H1 (cell line): ENCODE measurements at regions not wholly inside any gene's neighbourhood (a gene's known extent, or its start where the extent isn't known, plus 50 kb on each side); places are given as distances from the start of the nearest gene placed in this dataset.

Experiments
- CTCF ChIA-PET: fragments of 300-600 bp; sonication (Branson Sonifier 250); formaldehyde crosslinking; loops from one replicate; lab custom pipeline; 2021; ENCODE audit not compliant: partially characterized antibody; lab: Charles Lee
- POLR2A ChIA-PET: fragments of 300-600 bp; sonication (Branson Sonifier 250); formaldehyde crosslinking; loops from one replicate; lab custom pipeline; 2021; ENCODE audit warnings: inconsistent platforms; ENCODE audit not compliant: partially characterized antibody; lab: Charles Lee
- DNase-seq, 2 experiments: peaks; one replicate each; pipeline versions ENCODE4 v3.0.0 to v3.0.0-alpha.2; 2010 to 2022; ENCODE audit warnings: low spot score in 2 of 2, low read depth in 1 of 2, mixed read lengths in 1 of 2
- FAIRE-seq: peaks from 2 replicates; lab custom pipeline; 2011; peaks lifted over from hg19 to GRCh38; lab: Jason Lieb, UNC
- H2AFZ ChIP-seq: 2 replicates; pipeline ENCODE4 v1.8.1; 2012; ENCODE audit warnings: low read length, inconsistent platforms
- H2AK5ac ChIP-seq: 2 replicates; pipeline ENCODE4 v1.6.1; 2013; ENCODE audit warnings: low read depth, low read length
- H2BK120ac ChIP-seq: replicated peaks from 2 replicates; pipeline ENCODE3; 2013; ENCODE audit warnings: low read depth, low read length, inconsistent platforms
- H2BK12ac ChIP-seq: 2 replicates; pipeline ENCODE4 v1.6.1; 2013; ENCODE audit warnings: low read depth, low read length
- H2BK15ac ChIP-seq: 2 replicates; pipeline ENCODE4 v1.6.1; 2013; ENCODE audit warnings: low read length
- H2BK20ac ChIP-seq: 2 replicates; pipeline ENCODE4 v1.6.1; 2013; ENCODE audit warnings: low read length
- H2BK5ac ChIP-seq: 2 replicates; pipeline ENCODE4 v1.6.1; 2013; ENCODE audit warnings: low read depth, low read length
- H3K14ac ChIP-seq: 2 replicates; pipeline ENCODE4 v1.6.1; 2013; ENCODE audit warnings: inconsistent platforms; ENCODE audit not compliant: insufficient read length
- H3K18ac ChIP-seq: 2 replicates; pipeline ENCODE4 v1.6.1; 2013; ENCODE audit warnings: low read length; ENCODE audit errors: extremely low read depth
- H3K23ac ChIP-seq: 2 replicates; pipeline ENCODE4 v1.6.1; 2013; ENCODE audit warnings: inconsistent platforms; ENCODE audit not compliant: insufficient read length
- H3K23me2 ChIP-seq: 2 replicates; pipeline ENCODE4 v1.6.1; 2013; ENCODE audit warnings: low read depth, low read length
- H3K27ac ChIP-seq: 2 replicates; pipeline ENCODE4 v1.6.1; 2011; ENCODE audit warnings: low read depth, low read length, inconsistent platforms
- H3K27me3 ChIP-seq, 4 experiments: replicated peaks in 1 of 4; 1 replicate in 1 of 4; 2 replicates in 3 of 4; pipeline versions ENCODE4 v1.6.1 to v1.8.1; 2011 to 2013; ENCODE audit warnings: low read length in 3 of 4, mild to moderate bottlenecking in 3 of 4, inconsistent platforms in 2 of 4, mixed read lengths in 2 of 4, moderate library complexity in 1 of 4; ENCODE audit not compliant: control insufficient read depth in 3 of 4, insufficient read depth in 3 of 4; ENCODE audit errors: extremely low read depth in 1 of 4
- H3K36me3 ChIP-seq, 4 experiments: 2 replicates each; pipeline versions ENCODE4 v1.6.1 to v1.8.1; 2011 to 2013; ENCODE audit warnings: mild to moderate bottlenecking in 4 of 4, low read length in 3 of 4, moderate library complexity in 2 of 4, control low read depth in 1 of 4, inconsistent platforms in 1 of 4; ENCODE audit not compliant: insufficient read depth in 4 of 4, control insufficient read depth in 2 of 4
- H3K4ac ChIP-seq: replicated peaks from 2 replicates; pipeline ENCODE3; 2013; ENCODE audit warnings: low read length, low read depth, mixed read lengths, inconsistent platforms; ENCODE audit not compliant: insufficient read length
- H3K4me1 ChIP-seq, 4 experiments: replicated peaks in 1 of 4; 1 replicate in 1 of 4; 2 replicates in 3 of 4; pipeline versions ENCODE4 v1.6.1 to v1.8.1; 2011 to 2013; ENCODE audit warnings: low read length in 3 of 4, inconsistent platforms in 2 of 4, mixed read lengths in 1 of 4; ENCODE audit not compliant: insufficient read depth in 4 of 4, control insufficient read depth in 3 of 4
- H3K4me2 ChIP-seq, 2 experiments: 2 replicates each; pipeline versions ENCODE4 v1.6.1 to v1.8.1; 2011 to 2013; ENCODE audit warnings: low read depth in 2 of 2, low read length in 2 of 2, control low read depth in 1 of 2, inconsistent platforms in 1 of 2, mild to moderate bottlenecking in 1 of 2; ENCODE audit not compliant: insufficient read depth in 1 of 2
- H3K4me3 ChIP-seq, 4 experiments: fragments of 200-600, 300-600 bp in 1 of 4; sonication (generic), shearing (Covaris generic), sonication (Bioruptor Twin) in 1 of 4; 2 replicates each; pipeline versions ENCODE4 v1.5.1 to v1.8.1; 2011 to 2016; ENCODE audit warnings: low read length in 4 of 4, low read depth in 3 of 4, control low read depth in 2 of 4, inconsistent platforms in 2 of 4, mild to moderate bottlenecking in 2 of 4, mixed read lengths in 1 of 4, moderate library complexity in 1 of 4; ENCODE audit not compliant: insufficient read depth in 2 of 4; ENCODE audit errors: extremely low read depth in 1 of 4
- H3K56ac ChIP-seq: replicated peaks from 2 replicates; pipeline ENCODE3; 2013; ENCODE audit warnings: low read depth, mild to moderate bottlenecking, mixed read lengths, low read length, inconsistent platforms; ENCODE audit not compliant: insufficient read length
- H3K79me1 ChIP-seq: 2 replicates; pipeline ENCODE4 v1.6.1; 2013; ENCODE audit warnings: low read depth, low read length, control low read depth
- H3K79me2 ChIP-seq, 2 experiments: 2 replicates each; pipeline versions ENCODE4 v1.6.1 to v1.8.1; 2012 to 2013; ENCODE audit warnings: low read length in 2 of 2, mild to moderate bottlenecking in 2 of 2, inconsistent platforms in 1 of 2; ENCODE audit not compliant: insufficient read depth in 2 of 2, control insufficient read depth in 1 of 2
- H3K9ac ChIP-seq, 4 experiments: replicated peaks in 1 of 4; 1 replicate in 1 of 4; 2 replicates in 3 of 4; pipeline versions ENCODE4 v1.6.1 to v1.8.1; 2011 to 2013; ENCODE audit warnings: low read depth in 3 of 4, low read length in 3 of 4, control low read depth in 2 of 4, mild to moderate bottlenecking in 2 of 4, moderate library complexity in 2 of 4, inconsistent platforms in 1 of 4; ENCODE audit errors: extremely low read depth in 1 of 4
- H3K9me3 ChIP-seq, 2 experiments: 2 replicates each; pipeline versions ENCODE4 v1.6.1 to v1.8.1; 2012 to 2013; ENCODE audit warnings: mild to moderate bottlenecking in 2 of 2, moderate library complexity in 2 of 2, control low read depth in 1 of 2, inconsistent platforms in 1 of 2, low read depth in 1 of 2, low read length in 1 of 2, mixed read lengths in 1 of 2; ENCODE audit not compliant: insufficient read depth in 2 of 2
- H4K20me1 ChIP-seq, 2 experiments: replicated peaks in 1 of 2; 2 replicates each; pipeline versions ENCODE3 to v1.8.1; 2011 to 2013; ENCODE audit warnings: inconsistent platforms in 2 of 2, low read length in 2 of 2, mild to moderate bottlenecking in 1 of 2; ENCODE audit not compliant: insufficient read depth in 2 of 2, control insufficient read depth in 1 of 2
- H4K5ac ChIP-seq: 2 replicates; pipeline ENCODE4 v1.6.1; 2013; ENCODE audit warnings: low read length, low read depth, mixed read lengths, inconsistent platforms; ENCODE audit not compliant: insufficient read length
- H4K8ac ChIP-seq: 2 replicates; pipeline ENCODE4 v1.8.0; 2013; ENCODE audit warnings: mild to moderate bottlenecking, moderate library complexity, low read length, inconsistent platforms; ENCODE audit not compliant: insufficient read depth; ENCODE audit errors: extremely low read depth
- H4K91ac ChIP-seq: replicated peaks from 2 replicates; pipeline ENCODE3; 2013; ENCODE audit warnings: low read length, mixed read lengths, inconsistent platforms; ENCODE audit not compliant: insufficient read length
- ASH2L ChIP-seq: fragments of 200-600, 300-600 bp; sonication (generic); IDR thresholded peaks from one replicate; pipeline ENCODE4 v1.7.1; 2017; ENCODE audit warnings: low read length
- GTF2F1 ChIP-seq: IDR thresholded peaks from 2 replicates; pipeline ENCODE4 v1.6.1; 2012; ENCODE audit warnings: low read depth, low read length, improper control_type of control experiment, borderline replicate concordance
- JUND ChIP-seq: IDR thresholded peaks from 2 replicates; pipeline ENCODE4 v1.6.1; 2011; ENCODE audit warnings: mild to moderate bottlenecking, improper control_type of control experiment, low read length
- KDM4A ChIP-seq: IDR thresholded peaks from one replicate; pipeline ENCODE4 v1.7.1; 2012; ENCODE audit warnings: low read depth, mild to moderate bottlenecking, moderate library complexity, low read length, inconsistent platforms; ENCODE audit not compliant: severe bottlenecking
- NANOG ChIP-seq: IDR thresholded peaks from 2 replicates; pipeline ENCODE4 v1.6.1; 2011; ENCODE audit warnings: low read length, low read depth, mild to moderate bottlenecking, inconsistent platforms; ENCODE audit not compliant: insufficient read depth, poor library complexity, severe bottlenecking
- NRF1 ChIP-seq: IDR thresholded peaks from 2 replicates; pipeline ENCODE4 v1.6.1; 2011; ENCODE audit warnings: mild to moderate bottlenecking, low read depth, low read length, improper control_type of control experiment
- PHF8 ChIP-seq: fragments of 200-600 bp; sonication (generic); conservative IDR thresholded peaks from 2 replicates; pipeline ENCODE4 v1.7.1; 2012; ENCODE audit warnings: low read depth, mild to moderate bottlenecking, inconsistent platforms, low read length, moderate library complexity
- RBBP5 ChIP-seq: IDR thresholded peaks from 2 replicates; pipeline ENCODE4 v1.7.1; 2012; ENCODE audit warnings: low read depth, mild to moderate bottlenecking, inconsistent platforms, low read length, moderate library complexity, borderline replicate concordance
- SIRT6 ChIP-seq: IDR thresholded peaks from one replicate; pipeline ENCODE4 v1.7.1; 2012; ENCODE audit warnings: low read length, inconsistent platforms
- WGBS, 2 experiments: shearing (Covaris generic) in 1 of 2; methylation state at CpG; one replicate each; pipeline versions ENCODE4 v1.1.6 to v1.1.7; 2013 to 2015; ENCODE audit warnings: low lambda C conversion rate in 2 of 2, mixed read lengths in 2 of 2, inconsistent platforms in 1 of 2, low coverage in 1 of 2, missing lambda C conversion rate in 1 of 2; ENCODE audit not compliant: insufficient replicate concordance in 2 of 2, insufficient coverage in 1 of 2, insufficient read length in 1 of 2; ENCODE audit errors: extremely low coverage in 1 of 2, missing lambda C conversion rate in 1 of 2; 5-methylcytosine and 5-hydroxymethylcytosine counted together

DNA sequence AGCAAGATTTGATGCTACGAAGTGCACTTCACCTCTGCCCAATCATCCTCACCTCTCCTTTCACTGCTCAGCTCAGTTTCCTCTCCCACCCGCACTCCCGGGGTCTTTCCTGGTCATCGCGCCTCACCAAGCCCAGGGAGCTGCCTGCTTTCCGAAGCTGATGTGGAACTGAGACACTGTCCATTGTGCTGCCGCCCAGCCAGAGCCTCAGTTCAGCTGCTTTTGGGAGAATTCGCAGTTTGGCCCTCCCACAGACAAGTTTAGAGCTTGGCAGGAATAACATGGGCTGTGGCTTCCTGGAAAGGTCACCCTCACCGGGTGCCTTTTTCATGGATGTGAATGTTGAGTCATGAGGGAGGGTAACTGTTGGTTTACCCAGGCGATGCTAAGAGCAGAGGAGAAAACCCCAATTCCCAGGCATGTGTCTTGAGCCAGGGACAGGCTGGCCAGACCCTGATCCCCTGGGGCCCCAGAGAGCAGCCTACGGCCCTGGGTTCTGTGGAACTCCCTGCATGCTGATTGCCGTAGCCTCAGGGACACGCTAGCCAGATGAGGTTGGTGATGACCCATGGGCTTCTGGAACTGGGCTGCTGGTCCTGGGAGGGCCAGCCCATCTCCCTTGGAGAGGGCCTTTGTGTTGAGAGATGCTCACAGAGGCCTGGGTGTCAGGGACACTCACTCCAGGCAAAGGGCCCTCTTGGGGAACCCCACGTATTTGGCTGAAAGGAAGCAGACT lies 1687.5 kb downstream of the TP53TG3F start:
- Histone ChIP-seq H2BK5ac (no peak overlapping the region), H3K4me1 (no peaks in the 10 kb centered on the region), H3K56ac (no peak overlapping the region), H3K9me3 (peaks cover 85 to 100% of the 10 kb centered on the region in 2 experiments), H3K23me2 (no peaks in the 10 kb centered on the region), H3K27me3 (no peaks in the 10 kb centered on the region), H4K91ac (no peak overlapping the region), H3K27ac (no peak overlapping the region), H4K20me1 (no peaks in the 10 kb centered on the region), H3K4me2 (no peak overlapping the region), H3K18ac (no peak overlapping the region), H3K36me3 (no peaks in the 10 kb centered on the region), H3K23ac (no peak overlapping the region), H3K4ac (no peak overlapping the region), H3K79me2 (no peaks in the 10 kb centered on the region), H4K8ac (no peak overlapping the region), H3K4me3 (no peak overlapping the region), H2AK5ac (no peak overlapping the region), H2BK12ac (no peak overlapping the region), H3K9ac (no peak overlapping the region), H2AFZ (no peak overlapping the region), H3K79me1 (no peaks in the 10 kb centered on the region), H3K14ac (no peak overlapping the region), H2BK120ac (no peak overlapping the region), H2BK20ac (no peak overlapping the region), H2BK15ac (no peak overlapping the region), H4K5ac (no peak overlapping the region)
- WGBS, 2 experiments, result 90% methylated on average over 13 of the region's 14 CpGs; no CpG with 5 or more reads in 1 of the 2 experiments
- DNase-seq (no peak), FAIRE-seq (no peak)
- TF ChIP-seq SIRT6 (no peak), NRF1 (no peak), JUND (no peak), ASH2L (no peak), PHF8 (no peak), KDM4A (no peak), RBBP5 (no peak), GTF2F1 (no peak), NANOG (no peak)
- POLR2A ChIA-PET, result no interaction called here
- CTCF ChIA-PET, result no interaction called here
